Memory B cell (primary cell): ENCODE measurements at regions not wholly inside any gene's neighbourhood (a gene's known extent, or its start where the extent isn't known, plus 50 kb on each side); places are given as distances from the start of the nearest gene placed in this dataset.
"Not testable (repeated sequence)": the region's sequence is repeated elsewhere in the genome, so short reads cannot be mapped to it uniquely, and the experiment has no call there.

Experiments
- ATAC-seq: fragments of 150-1000 bp; cut with Tn5 transposase; 2 replicates; pipeline ENCODE4 v1.10.0; 2021; ENCODE audit warnings: low read depth, mild to moderate bottlenecking, moderate library complexity
- DNase-seq, 2 donors: peaks; one replicate each; pipeline ENCODE4 v3.0.0; 2022; ENCODE audit warnings: low spot score in 2 of 2
- H3K27ac Mint-ChIP-seq: one replicate; pipeline ENCODE4 v1.8.0; 2022; ENCODE audit warnings: mild to moderate bottlenecking, moderate library complexity, mixed read lengths
- H3K27me3 Mint-ChIP-seq: one replicate; pipeline ENCODE4 v1.8.0; 2022; ENCODE audit warnings: mixed read lengths
- H3K36me3 Mint-ChIP-seq: one replicate; pipeline ENCODE4 v1.8.0; 2022; ENCODE audit warnings: mild to moderate bottlenecking, mixed read lengths
- H3K4me1 Mint-ChIP-seq: one replicate; pipeline ENCODE4 v1.8.0; 2022; ENCODE audit warnings: mixed read lengths
- H3K4me3 Mint-ChIP-seq: one replicate; pipeline ENCODE4 v1.8.0; 2022; ENCODE audit warnings: mild to moderate bottlenecking, moderate library complexity, mixed read lengths
- H3K9me3 Mint-ChIP-seq: one replicate; pipeline ENCODE4 v1.8.0; 2022; ENCODE audit warnings: mixed read lengths

- DNase-seq (no peak), ATAC-seq (no peak)
- H3K4me1 Mint-ChIP-seq, result no peaks in the 10 kb centered on the region
- H3K27ac Mint-ChIP-seq, result no peak overlapping the region
- H3K27me3 Mint-ChIP-seq, result peaks cover 9% of the 10 kb centered on the region
- peaks cover 9% of the 10 kb centered on the region for H3K9me3 Mint-ChIP-seq
- H3K4me3 Mint-ChIP-seq, result no peak overlapping the region
- no peaks in the 10 kb centered on the region for H3K36me3 Mint-ChIP-seq
Measured at GRCh38 chr13:73664851-73665250, 469.4 kb downstream of the KLF12 start.

GRCh38 chr13:73662833-73663232 lies 471.4 kb downstream of the KLF12 start:
- Mint-ChIP-seq H3K36me3 (no peaks in the 10 kb centered on the region), H3K4me3 (no peak overlapping the region), H3K27ac (no peak overlapping the region)

DNA sequence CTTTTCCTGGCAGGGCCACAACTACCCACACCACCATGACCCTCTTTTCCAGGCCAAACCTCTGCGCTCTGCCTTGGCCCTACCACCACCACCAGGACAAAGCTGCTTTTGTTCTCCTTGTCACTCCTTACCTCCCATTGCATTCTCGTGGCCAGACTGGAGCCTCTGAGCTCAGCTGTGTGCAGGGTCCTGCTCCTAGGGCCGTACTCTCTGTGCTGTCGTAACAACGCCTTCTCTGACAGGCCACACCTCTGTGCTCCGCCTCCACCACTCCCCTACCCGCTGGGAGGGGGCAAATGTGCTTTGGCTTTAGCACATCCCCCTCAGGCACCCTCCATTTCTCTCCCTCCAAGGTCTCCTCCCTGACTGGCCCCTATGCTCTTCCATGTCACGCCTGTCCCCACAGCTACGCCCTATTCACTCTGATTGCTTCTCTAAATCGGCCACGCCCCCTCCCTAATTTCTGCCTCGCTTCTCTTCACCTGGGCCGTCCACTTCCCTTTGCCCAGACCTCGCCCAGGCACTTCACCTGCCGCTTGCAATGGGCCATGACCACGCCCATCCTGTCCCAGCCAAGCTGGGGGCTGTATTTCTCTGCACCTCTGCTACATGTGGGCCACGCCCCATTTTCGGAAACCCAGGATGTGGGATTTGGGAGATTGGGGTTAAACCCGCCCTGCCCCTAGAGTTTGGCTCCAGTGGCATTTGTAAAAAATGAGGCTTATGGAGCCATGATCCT lies 472.3 kb downstream of the KLF12 start:
- Mint-ChIP-seq H3K27me3 (peaks cover 9% of the 10 kb centered on the region), H3K4me1 (no peaks in the 10 kb centered on the region), H3K36me3 (no peaks in the 10 kb centered on the region), H3K9me3 (peaks cover 9% of the 10 kb centered on the region), H3K27ac (no peak overlapping the region), H3K4me3 (no peak overlapping the region)
- ATAC-seq (no peak), DNase-seq (no peak)

More at GRCh38 chr13:73662833-73663232, 471.4 kb downstream of the KLF12 start:
- H3K9me3 Mint-ChIP-seq, result peaks cover 9% of the 10 kb centered on the region
- peaks cover 9% of the 10 kb centered on the region for H3K27me3 Mint-ChIP-seq
- no peak for ATAC-seq
- no peaks in the 10 kb centered on the region for H3K4me1 Mint-ChIP-seq
- no peak for DNase-seq

DNA sequence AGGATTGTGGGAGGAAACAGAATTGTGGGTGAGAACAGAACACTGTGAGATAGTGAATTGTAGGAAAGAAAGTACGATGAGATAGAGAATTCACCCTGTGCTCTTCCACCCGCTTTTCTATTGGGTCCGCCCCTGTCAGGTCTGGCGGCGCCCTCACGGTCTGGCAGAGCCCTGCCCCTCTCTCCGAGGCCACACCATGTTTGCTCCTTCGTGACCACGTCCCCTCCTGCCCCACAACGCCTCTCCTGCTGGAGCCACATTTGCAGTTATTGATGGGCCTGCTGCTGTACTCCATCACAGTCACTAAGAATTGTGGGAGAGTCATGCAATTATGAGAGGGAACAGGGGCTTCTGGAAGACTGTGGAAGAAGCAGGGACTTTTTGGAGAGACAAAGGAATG lies 473.1 kb downstream of the KLF12 start:
- no peaks in the 10 kb centered on the region for H3K36me3 Mint-ChIP-seq

GRCh38 chr13:73658639-73659038 lies 475.6 kb downstream of the KLF12 start:
- no peaks in the 10 kb centered on the region for H3K4me1 Mint-ChIP-seq
- H3K4me3 Mint-ChIP-seq, result no peak overlapping the region
- peaks cover 7% of the 10 kb centered on the region for H3K27me3 Mint-ChIP-seq
- H3K9me3 Mint-ChIP-seq, result peaks cover 9% of the 10 kb centered on the region
- no peak for ATAC-seq
- no peaks in the 10 kb centered on the region for H3K36me3 Mint-ChIP-seq
- DNase-seq, result no peak
- no peak overlapping the region for H3K27ac Mint-ChIP-seq

More for the DNA sequence above, 473.1 kb downstream of the KLF12 start:
- no peaks in the 10 kb centered on the region for H3K4me1 Mint-ChIP-seq
- no peak overlapping the region for H3K4me3 Mint-ChIP-seq
- no peak overlapping the region for H3K27ac Mint-ChIP-seq
- ATAC-seq, result no peak
- peaks cover 7% of the 10 kb centered on the region for H3K27me3 Mint-ChIP-seq
- peaks cover 9% of the 10 kb centered on the region for H3K9me3 Mint-ChIP-seq
- DNase-seq, result no peak

DNA sequence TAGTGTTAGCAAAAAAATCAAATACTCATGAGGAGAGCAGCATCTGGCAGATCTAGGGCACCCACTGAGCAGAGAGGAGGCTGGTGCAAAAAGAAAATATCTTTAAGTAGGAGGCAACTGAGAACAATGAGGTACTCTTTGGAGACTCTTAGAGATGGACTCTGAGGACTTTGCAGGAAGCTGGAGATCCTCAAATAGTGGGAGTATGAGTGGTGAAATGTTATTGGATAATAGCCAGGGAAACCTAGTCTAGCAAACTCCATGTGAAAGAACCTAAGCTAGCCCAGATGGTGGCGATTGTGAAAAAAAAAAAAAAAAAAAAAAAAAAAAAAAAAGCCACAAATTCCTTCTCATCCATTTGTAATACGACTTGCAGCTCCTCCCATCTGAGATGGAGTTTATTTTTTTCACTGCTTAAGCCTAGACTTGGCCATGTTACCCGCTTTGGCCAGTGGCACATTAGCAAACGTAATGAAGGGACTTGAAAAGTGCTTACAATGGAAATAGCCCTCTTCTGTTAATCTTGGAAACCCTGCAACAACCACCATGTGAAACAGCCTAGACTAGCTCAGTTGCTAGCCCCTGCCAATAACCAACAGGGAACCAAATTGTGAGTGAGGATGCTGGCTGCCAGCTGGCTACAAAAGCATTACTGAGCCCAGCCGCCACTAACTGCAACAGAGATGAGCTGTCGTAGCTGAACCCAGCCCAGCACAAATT lies 476.2 kb downstream of the KLF12 start:
- DNase-seq (no peak), ATAC-seq (no peak)
- no peak overlapping the region for H3K4me3 Mint-ChIP-seq
- no peaks in the 10 kb centered on the region for H3K4me1 Mint-ChIP-seq
- H3K36me3 Mint-ChIP-seq, result no peaks in the 10 kb centered on the region
- peaks cover 7% of the 10 kb centered on the region for H3K27me3 Mint-ChIP-seq
- no peak overlapping the region for H3K27ac Mint-ChIP-seq
- H3K9me3 Mint-ChIP-seq, result peaks cover 9% of the 10 kb centered on the region

- H3K36me3 Mint-ChIP-seq, result no peaks in the 10 kb centered on the region
- DNase-seq, result no peak
- H3K4me1 Mint-ChIP-seq, result no peaks in the 10 kb centered on the region
- H3K9me3 Mint-ChIP-seq, result peaks cover 6% of the 10 kb centered on the region
- no peak for ATAC-seq
- H3K4me3 Mint-ChIP-seq, result no peak overlapping the region
- H3K27ac Mint-ChIP-seq, result no peak overlapping the region
- H3K27me3 Mint-ChIP-seq, result peaks cover 5% of the 10 kb centered on the region
Measured at GRCh38 chr13:73656863-73657262, 477.3 kb downstream of the KLF12 start.

DNA sequence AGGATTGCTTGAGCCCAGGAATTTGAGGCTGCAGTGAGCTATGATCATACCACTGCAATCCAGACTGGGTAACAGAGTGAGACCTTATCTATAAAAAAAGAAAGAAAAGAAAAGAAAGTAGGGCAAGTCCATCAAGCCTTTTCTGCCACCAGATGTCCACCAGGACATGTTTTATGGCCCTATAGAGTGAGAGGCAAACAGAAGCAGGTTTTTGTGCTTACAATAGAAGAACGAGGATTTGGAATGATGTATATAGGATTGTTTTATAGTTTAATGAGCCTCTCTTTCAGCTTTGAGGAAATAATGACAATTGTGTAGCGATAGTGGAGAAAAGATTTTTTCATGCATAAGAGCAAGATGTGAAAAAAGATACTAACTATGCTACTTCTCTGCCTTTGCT lies 480.5 kb downstream of the KLF12 start:
- no peak for ATAC-seq
- no peak for DNase-seq
- Mint-ChIP-seq H3K4me3 (no peak overlapping the region), H3K4me1 (no peaks in the 10 kb centered on the region), H3K27me3 (peaks cover 1% of the 10 kb centered on the region), H3K36me3 (no peaks in the 10 kb centered on the region), H3K9me3 (peaks cover 3% of the 10 kb centered on the region), H3K27ac (no peak overlapping the region)

DNA sequence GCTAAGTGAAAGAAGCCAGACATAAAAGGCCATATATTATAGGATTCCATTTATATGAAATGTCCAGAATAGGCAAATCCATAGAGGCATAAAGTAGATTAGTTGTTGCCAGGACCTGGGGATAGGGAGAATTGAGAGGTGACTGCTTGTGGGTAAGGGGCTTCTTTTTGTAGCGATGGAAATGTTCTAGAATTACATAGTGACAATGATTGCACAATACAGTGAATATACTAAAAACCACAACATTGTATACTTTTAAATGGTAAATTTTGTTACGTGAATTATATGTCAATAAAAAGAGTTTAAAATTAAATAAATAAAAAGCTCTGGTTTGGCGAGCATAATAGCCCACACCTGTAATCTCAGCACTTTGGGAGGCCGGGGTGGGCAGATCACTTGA lies 486.8 kb downstream of the KLF12 start:
- no peaks in the 10 kb centered on the region for H3K36me3 Mint-ChIP-seq
- no peaks in the 10 kb centered on the region for H3K4me1 Mint-ChIP-seq
- ATAC-seq (no peak), DNase-seq (no peak)
- peaks cover 5% of the 10 kb centered on the region for H3K9me3 Mint-ChIP-seq
- no peak overlapping the region for H3K27ac Mint-ChIP-seq
- peaks cover 1% of the 10 kb centered on the region for H3K27me3 Mint-ChIP-seq
- no peak overlapping the region for H3K4me3 Mint-ChIP-seq

DNA sequence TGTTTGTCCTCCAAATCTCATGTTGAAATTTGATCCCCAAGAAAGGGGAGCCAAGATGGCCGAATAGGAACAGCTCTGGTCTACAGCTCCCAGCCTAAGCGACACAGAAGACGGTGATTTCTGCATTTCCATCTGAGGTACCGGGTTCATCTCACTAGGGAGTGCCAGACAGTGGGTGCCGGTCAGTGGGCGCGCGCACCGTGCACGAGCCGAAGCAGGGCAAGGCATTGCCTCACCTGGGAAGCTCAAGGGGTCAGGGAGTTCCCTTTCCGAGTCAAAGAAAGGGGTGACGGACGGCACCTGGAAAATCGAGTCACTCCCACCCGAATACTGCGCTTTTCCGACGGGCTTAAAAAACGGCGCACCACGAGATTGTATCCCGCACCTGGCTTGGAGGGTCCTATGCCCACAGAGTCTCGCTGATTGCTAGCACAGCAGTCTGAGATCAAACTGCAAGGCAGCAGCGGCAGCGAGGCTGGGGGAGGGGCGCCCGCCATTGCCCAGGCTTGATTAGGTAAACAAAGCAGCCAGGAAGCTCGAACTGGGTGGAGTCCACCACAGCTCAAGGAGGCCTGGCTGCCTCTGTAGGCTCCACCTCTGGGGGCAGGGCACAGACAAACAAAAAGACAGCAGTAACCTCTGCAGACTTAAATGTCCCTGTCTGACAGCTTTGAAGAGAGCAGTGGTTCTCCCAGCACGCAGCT lies 493.6 kb downstream of the KLF12 start:
- not testable (repeated sequence) for H3K4me3 Mint-ChIP-seq, ATAC-seq

GRCh38 chr13:73635166-73635787 lies 498.9 kb downstream of the KLF12 start:
- H3K4me1 Mint-ChIP-seq, result no peaks in the 10 kb centered on the region
- H3K36me3 Mint-ChIP-seq, result no peaks in the 10 kb centered on the region
- DNase-seq (no peak), ATAC-seq (no peak)
- no peaks in the 10 kb centered on the region for H3K9me3 Mint-ChIP-seq
- no peak overlapping the region for H3K4me3 Mint-ChIP-seq
- peaks cover 18% of the 10 kb centered on the region for H3K27me3 Mint-ChIP-seq
- H3K27ac Mint-ChIP-seq, result no peak overlapping the region

More for the DNA sequence above, 493.6 kb downstream of the KLF12 start:
- DNase-seq, H3K27ac Mint-ChIP-seq, H3K36me3 Mint-ChIP-seq, H3K4me1 Mint-ChIP-seq, H3K9me3 Mint-ChIP-seq, H3K27me3 Mint-ChIP-seq: not testable (repeated sequence)

DNA sequence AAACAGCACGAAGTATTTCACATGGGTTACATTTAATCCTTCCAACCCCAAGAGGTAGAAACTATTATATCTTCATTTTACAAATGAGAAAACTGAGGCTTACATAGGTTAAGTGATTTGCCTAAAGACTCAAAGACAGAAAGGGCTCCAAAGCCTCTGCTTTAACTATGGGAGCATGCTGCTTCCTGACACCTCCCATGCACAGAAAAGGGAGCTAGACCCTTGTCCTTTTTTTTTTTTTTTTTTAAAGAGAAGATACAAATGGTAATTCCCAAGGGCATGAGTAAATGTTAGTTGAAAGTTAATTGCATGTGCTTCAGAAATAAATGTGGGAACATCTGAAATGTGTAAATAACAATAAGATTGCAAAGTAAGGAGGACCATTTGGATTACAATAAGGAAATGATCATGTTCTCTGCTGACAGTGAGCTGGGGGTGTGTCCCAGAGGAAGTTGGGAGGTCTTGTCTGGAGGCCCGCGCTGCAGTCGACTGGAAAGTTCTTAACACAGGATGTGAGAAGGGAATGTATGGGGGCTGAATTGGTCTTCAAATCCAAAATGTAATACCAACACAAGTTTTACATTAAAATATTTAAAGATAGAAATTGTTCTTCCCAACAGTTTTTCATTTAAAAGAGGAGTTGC lies 500.3 kb downstream of the KLF12 start:
- ATAC-seq (no peak), DNase-seq (no peak)
- no peaks in the 10 kb centered on the region for H3K9me3 Mint-ChIP-seq
- H3K4me3 Mint-ChIP-seq, result no peak overlapping the region
- H3K36me3 Mint-ChIP-seq, result no peaks in the 10 kb centered on the region
- H3K27ac Mint-ChIP-seq, result no peak overlapping the region
- H3K4me1 Mint-ChIP-seq, result no peaks in the 10 kb centered on the region
- peaks cover 19% of the 10 kb centered on the region for H3K27me3 Mint-ChIP-seq

DNA sequence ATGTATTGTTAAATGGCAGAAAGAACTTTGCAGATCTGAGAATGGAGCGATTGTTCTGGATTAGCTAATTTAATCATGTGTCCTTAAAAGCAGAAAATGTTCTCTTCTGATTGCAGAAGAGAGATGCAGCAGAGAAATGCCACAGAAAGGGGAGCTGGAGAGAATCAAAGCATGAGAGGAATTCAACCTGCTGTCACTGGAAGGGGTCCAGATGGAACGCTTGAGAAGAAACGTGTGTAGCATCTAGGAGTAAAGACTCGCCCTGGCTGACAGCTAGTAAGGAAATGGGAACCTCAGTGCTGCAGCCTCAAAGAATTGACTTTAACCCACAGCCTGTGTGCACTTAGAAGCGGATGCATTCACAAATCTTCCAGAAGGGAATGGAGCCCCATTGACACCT lies 502.8 kb downstream of the KLF12 start:
- ATAC-seq, result no peak
- no peaks in the 10 kb centered on the region for H3K36me3 Mint-ChIP-seq
- no peak for DNase-seq
- peaks cover 17% of the 10 kb centered on the region for H3K27me3 Mint-ChIP-seq
- H3K9me3 Mint-ChIP-seq, result no peaks in the 10 kb centered on the region
- H3K4me1 Mint-ChIP-seq, result no peaks in the 10 kb centered on the region
- no peak overlapping the region for H3K27ac Mint-ChIP-seq
- no peak overlapping the region for H3K4me3 Mint-ChIP-seq
